HCT116 (cell line): ENCODE measurements at regions not wholly inside any gene's neighbourhood (a gene's known extent, or its start where the extent isn't known, plus 50 kb on each side); places are given as distances from the start of the nearest gene placed in this dataset.

Experiments
- ATAC-seq: fragments of 200-7000 bp; cut with Tn5 transposase; 2 replicates; pipeline ENCODE4 v1.9.1; 2020; ENCODE audit warnings: mild to moderate bottlenecking, moderate library complexity
- BruUV-seq: library from RNA; stranded (reverse); fragments of 400-500 nt; replicated peaks from 2 replicates; lab custom pipeline; 2021; lab: Mats Ljungman, UMichigan
- CTCF ChIA-PET: fragments of 300-600 bp; sonication (Branson Sonifier 250); formaldehyde crosslinking; loops from one replicate; lab custom pipeline; 2021; ENCODE audit warnings: antibody characterized with exemption; lab: Charles Lee
- POLR2A ChIA-PET: fragments of 300-600, 350-600 bp; sonication (Branson Sonifier 250); formaldehyde crosslinking; loops from one replicate; lab custom pipeline; 2021; ENCODE audit warnings: antibody characterized with exemption; lab: Charles Lee
- RAD21 ChIA-PET, 2 experiments: fragments of 300-600 bp; sonication (Branson Sonifier 250); formaldehyde crosslinking; loops; one replicate each; lab custom pipeline; 2023; ENCODE audit warnings: low total read pairs in 2 of 2; ENCODE audit not compliant: uncharacterized antibody in 2 of 2, unreplicated experiment in 2 of 2, low non-redundant PET in 1 of 2; lab: Charles Lee
- DNase-seq: peaks from one replicate; pipeline ENCODE4 v3.0.0-alpha.2; 2010; ENCODE audit warnings: low read depth, low spot score
- H2AFZ ChIP-seq: fragments of 200-600 bp; shearing (Covaris generic), sonication (generic); 2 replicates; pipeline ENCODE4 v1.6.1; 2017; ENCODE audit warnings: low read depth, mixed run types, mixed read lengths, antibody characterized with exemption, low read length; ENCODE audit not compliant: poor library complexity, severe bottlenecking
- H3K27ac ChIP-seq: 2 replicates; pipeline ENCODE4 v1.5.1; 2012; ENCODE audit warnings: low read depth, low read length
- H3K27me3 ChIP-seq: fragments of 200-600 bp; sonication (generic); 2 replicates; pipeline ENCODE4 v1.6.1; 2016; ENCODE audit warnings: mixed run types, low read length, mixed read lengths; ENCODE audit not compliant: insufficient read depth
- H3K36me3 ChIP-seq, 2 experiments: fragments of 200-500 bp in 1 of 2; fragments of 200-600 bp in 1 of 2; sonication (Bioruptor generic) in 1 of 2; sonication (generic) in 1 of 2; 2 replicates each; pipeline versions ENCODE4 v1.5.1 to v1.6.1; 2014 to 2016; ENCODE audit warnings: low read length in 2 of 2, inconsistent platforms in 1 of 2, mixed read lengths in 1 of 2, mixed run types in 1 of 2; ENCODE audit not compliant: insufficient read depth in 2 of 2, control insufficient read depth in 1 of 2
- H3K4me1 ChIP-seq, 2 experiments: fragments of 200-600 bp in 1 of 2; sonication (generic) in 1 of 2; 2 replicates each; pipeline versions ENCODE4 v1.5.1 to v1.6.1; 2012 to 2017; ENCODE audit warnings: low read length in 2 of 2, inconsistent platforms in 1 of 2, mild to moderate bottlenecking in 1 of 2, mixed read lengths in 1 of 2, mixed run types in 1 of 2, moderate library complexity in 1 of 2; ENCODE audit not compliant: insufficient read depth in 2 of 2, control insufficient read depth in 1 of 2
- H3K4me2 ChIP-seq: fragments of 200-600 bp; sonication (generic); 2 replicates; pipeline ENCODE4 v1.6.1; 2017; ENCODE audit warnings: mixed run types, low read length, mixed read lengths
- H3K4me3 ChIP-seq, 2 experiments: fragments of 200-600 bp in 1 of 2; sonication (generic) in 1 of 2; replicated peaks in 1 of 2; 2 replicates each; pipeline ENCODE4 v1.5.1; 2011 to 2016; ENCODE audit warnings: low read length in 2 of 2, control low read depth in 1 of 2, low read depth in 1 of 2, mild to moderate bottlenecking in 1 of 2, mixed read lengths in 1 of 2, mixed run types in 1 of 2
- H3K79me2 ChIP-seq: fragments of 200-600 bp; sonication (generic); 2 replicates; pipeline ENCODE4 v1.6.1; 2017; ENCODE audit warnings: mild to moderate bottlenecking, mixed run types, low read length, moderate library complexity, mixed read lengths; ENCODE audit not compliant: insufficient read depth
- H3K9ac ChIP-seq: fragments of 200-600 bp; sonication (generic); 2 replicates; pipeline ENCODE4 v1.6.1; 2016; ENCODE audit warnings: low read length, mixed read lengths
- H3K9me2 ChIP-seq: fragments of 200-600 bp; sonication (generic), shearing (Covaris generic); 2 replicates; pipeline ENCODE4 v1.6.1; 2017; ENCODE audit warnings: mixed run types, mild to moderate bottlenecking, moderate library complexity; ENCODE audit not compliant: insufficient read depth
- H3K9me3 ChIP-seq, 2 experiments: fragments of 200-500 bp in 1 of 2; fragments of 200-600 bp in 1 of 2; sonication (Bioruptor generic) in 1 of 2; sonication (generic) in 1 of 2; 2 replicates each; pipeline ENCODE4 v1.6.1; 2014 to 2017; ENCODE audit warnings: low read length in 2 of 2, mixed read lengths in 2 of 2, inconsistent platforms in 1 of 2, low read depth in 1 of 2, mild to moderate bottlenecking in 1 of 2, mixed run types in 1 of 2, moderate library complexity in 1 of 2; ENCODE audit not compliant: control insufficient read depth in 1 of 2, insufficient read depth in 1 of 2
- H4K20me1 ChIP-seq: fragments of 200-600 bp; sonication (generic), shearing (Covaris generic); 2 replicates; pipeline ENCODE4 v1.6.1; 2017; ENCODE audit warnings: mixed run types, mild to moderate bottlenecking, moderate library complexity; ENCODE audit not compliant: insufficient read depth
- CEBPB ChIP-seq: IDR thresholded peaks from 2 replicates; pipeline ENCODE4 v1.6.1; 2012; ENCODE audit warnings: low read depth
- ELF1 ChIP-seq: IDR thresholded peaks from 2 replicates; pipeline ENCODE4 v1.6.1; 2012; ENCODE audit warnings: low read depth, borderline replicate concordance
- EZH2phosphoT487 ChIP-seq: fragments of 200-600 bp; IDR thresholded peaks from 2 replicates; pipeline ENCODE4 v1.6.1; 2018; ENCODE audit warnings: antibody characterized with exemption, borderline replicate concordance
- JUND ChIP-seq: IDR thresholded peaks from 2 replicates; pipeline ENCODE4 v1.6.1; 2012
- POLR2A ChIP-seq: IDR thresholded peaks from 2 replicates; pipeline ENCODE4 v1.7.0; 2011; ENCODE audit warnings: borderline replicate concordance; ENCODE audit not compliant: insufficient read depth, insufficient read length; ENCODE audit errors: extremely low read depth
- POLR2AphosphoS5 ChIP-seq: IDR thresholded peaks from 2 replicates; pipeline ENCODE4 v1.6.1; 2011; ENCODE audit warnings: mild to moderate bottlenecking, low read depth, low read length, moderate library complexity
- SIN3A ChIP-seq: IDR thresholded peaks from 2 replicates; pipeline ENCODE4 v1.6.1; 2012; ENCODE audit warnings: low read depth
- SRF ChIP-seq: IDR thresholded peaks from 2 replicates; pipeline ENCODE4 v1.6.1; 2012; ENCODE audit warnings: low read depth
- TCF7L2 ChIP-seq: IDR thresholded peaks from 2 replicates; pipeline ENCODE4 v1.7.0; 2011; ENCODE audit warnings: borderline replicate concordance, inconsistent platforms; ENCODE audit not compliant: insufficient read depth, insufficient read length; ENCODE audit errors: extremely low read depth
- intact Hi-C: fragments of 100-400 bp; cut with micrococcal nuclease; formaldehyde crosslinking; loops from 2 replicates; pipeline ENCODE4 v1.10.0; 2022
- TF ChIP-seq, protein P1 (sequence below): IDR thresholded peaks from 2 replicates; pipeline ENCODE4 v1.6.1; 2012; ENCODE audit warnings: low read depth
- TF ChIP-seq, protein P2 (sequence below): IDR thresholded peaks from 2 replicates; pipeline ENCODE4 v1.6.1; 2012
- TF ChIP-seq, protein P3 (sequence below), 3 experiments: fragments of 200-600 bp in 1 of 3; sonication (generic) in 1 of 3; IDR thresholded peaks in 2 of 3; conservative IDR thresholded peaks in 1 of 3; 2 replicates each; pipeline ENCODE4 v1.5.1; 2012 to 2017; ENCODE audit warnings: low read depth in 2 of 3, low read length in 2 of 3, antibody characterized with exemption in 1 of 3, borderline replicate concordance in 1 of 3, control low read depth in 1 of 3, mild to moderate bottlenecking in 1 of 3, mixed read lengths in 1 of 3, mixed run types in 1 of 3, moderate library complexity in 1 of 3; ENCODE audit not compliant: insufficient read depth in 1 of 3

DNA sequence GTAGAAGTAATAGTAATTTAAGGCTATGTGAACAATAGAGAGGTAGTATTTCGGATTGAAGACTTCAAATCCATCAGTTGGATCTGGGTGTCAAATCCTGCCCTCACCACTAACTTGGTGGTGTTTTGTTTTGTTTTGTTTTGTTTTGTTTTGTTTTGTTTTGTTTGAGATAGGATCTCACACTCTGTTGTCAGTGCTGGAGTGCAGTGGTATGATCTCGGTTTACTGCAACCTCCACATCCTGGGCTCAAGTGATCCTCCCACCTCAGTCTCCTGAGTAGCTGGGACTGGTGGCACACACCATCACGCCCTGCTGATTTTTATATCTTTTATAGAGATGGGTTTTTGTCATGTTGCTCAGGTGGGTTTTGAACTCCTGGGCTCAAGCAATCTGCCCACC, 129.4 kb upstream of the ZNF217 start:
- Histone ChIP-seq H2AFZ (no peak overlapping the region), H3K79me2 (no peaks in the 10 kb centered on the region), H3K9ac (no peak overlapping the region), H3K4me1 (peaks cover 0 to 5% of the 10 kb centered on the region in 2 experiments; a peak in 1 of 4 replicates), H3K4me2 (no peak overlapping the region), H3K36me3 (no peaks in the 10 kb centered on the region), H3K9me3 (no peaks in the 10 kb centered on the region), H4K20me1 (no peaks in the 10 kb centered on the region), H3K4me3 (no peak overlapping the region), H3K9me2 (no peaks in the 10 kb centered on the region), H3K27me3 (no peaks in the 10 kb centered on the region), H3K27ac (no peak overlapping the region)
- no peak for TF ChIP-seq POLR2A
- TF ChIP-seq, protein P1, sequence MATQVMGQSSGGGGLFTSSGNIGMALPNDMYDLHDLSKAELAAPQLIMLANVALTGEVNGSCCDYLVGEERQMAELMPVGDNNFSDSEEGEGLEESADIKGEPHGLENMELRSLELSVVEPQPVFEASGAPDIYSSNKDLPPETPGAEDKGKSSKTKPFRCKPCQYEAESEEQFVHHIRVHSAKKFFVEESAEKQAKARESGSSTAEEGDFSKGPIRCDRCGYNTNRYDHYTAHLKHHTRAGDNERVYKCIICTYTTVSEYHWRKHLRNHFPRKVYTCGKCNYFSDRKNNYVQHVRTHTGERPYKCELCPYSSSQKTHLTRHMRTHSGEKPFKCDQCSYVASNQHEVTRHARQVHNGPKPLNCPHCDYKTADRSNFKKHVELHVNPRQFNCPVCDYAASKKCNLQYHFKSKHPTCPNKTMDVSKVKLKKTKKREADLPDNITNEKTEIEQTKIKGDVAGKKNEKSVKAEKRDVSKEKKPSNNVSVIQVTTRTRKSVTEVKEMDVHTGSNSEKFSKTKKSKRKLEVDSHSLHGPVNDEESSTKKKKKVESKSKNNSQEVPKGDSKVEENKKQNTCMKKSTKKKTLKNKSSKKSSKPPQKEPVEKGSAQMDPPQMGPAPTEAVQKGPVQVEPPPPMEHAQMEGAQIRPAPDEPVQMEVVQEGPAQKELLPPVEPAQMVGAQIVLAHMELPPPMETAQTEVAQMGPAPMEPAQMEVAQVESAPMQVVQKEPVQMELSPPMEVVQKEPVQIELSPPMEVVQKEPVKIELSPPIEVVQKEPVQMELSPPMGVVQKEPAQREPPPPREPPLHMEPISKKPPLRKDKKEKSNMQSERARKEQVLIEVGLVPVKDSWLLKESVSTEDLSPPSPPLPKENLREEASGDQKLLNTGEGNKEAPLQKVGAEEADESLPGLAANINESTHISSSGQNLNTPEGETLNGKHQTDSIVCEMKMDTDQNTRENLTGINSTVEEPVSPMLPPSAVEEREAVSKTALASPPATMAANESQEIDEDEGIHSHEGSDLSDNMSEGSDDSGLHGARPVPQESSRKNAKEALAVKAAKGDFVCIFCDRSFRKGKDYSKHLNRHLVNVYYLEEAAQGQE: no peak
- TF ChIP-seq ELF1: no peak
- TF ChIP-seq POLR2AphosphoS5: no peak
- TF ChIP-seq JUND: no peak
- TF ChIP-seq SIN3A: no peak
- no peak for TF ChIP-seq EZH2phosphoT487
- TF ChIP-seq TCF7L2: no peak
- TF ChIP-seq, protein P2, sequence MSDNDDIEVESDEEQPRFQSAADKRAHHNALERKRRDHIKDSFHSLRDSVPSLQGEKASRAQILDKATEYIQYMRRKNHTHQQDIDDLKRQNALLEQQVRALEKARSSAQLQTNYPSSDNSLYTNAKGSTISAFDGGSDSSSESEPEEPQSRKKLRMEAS: no peak
- no peak for TF ChIP-seq CEBPB
- TF ChIP-seq, protein P3, sequence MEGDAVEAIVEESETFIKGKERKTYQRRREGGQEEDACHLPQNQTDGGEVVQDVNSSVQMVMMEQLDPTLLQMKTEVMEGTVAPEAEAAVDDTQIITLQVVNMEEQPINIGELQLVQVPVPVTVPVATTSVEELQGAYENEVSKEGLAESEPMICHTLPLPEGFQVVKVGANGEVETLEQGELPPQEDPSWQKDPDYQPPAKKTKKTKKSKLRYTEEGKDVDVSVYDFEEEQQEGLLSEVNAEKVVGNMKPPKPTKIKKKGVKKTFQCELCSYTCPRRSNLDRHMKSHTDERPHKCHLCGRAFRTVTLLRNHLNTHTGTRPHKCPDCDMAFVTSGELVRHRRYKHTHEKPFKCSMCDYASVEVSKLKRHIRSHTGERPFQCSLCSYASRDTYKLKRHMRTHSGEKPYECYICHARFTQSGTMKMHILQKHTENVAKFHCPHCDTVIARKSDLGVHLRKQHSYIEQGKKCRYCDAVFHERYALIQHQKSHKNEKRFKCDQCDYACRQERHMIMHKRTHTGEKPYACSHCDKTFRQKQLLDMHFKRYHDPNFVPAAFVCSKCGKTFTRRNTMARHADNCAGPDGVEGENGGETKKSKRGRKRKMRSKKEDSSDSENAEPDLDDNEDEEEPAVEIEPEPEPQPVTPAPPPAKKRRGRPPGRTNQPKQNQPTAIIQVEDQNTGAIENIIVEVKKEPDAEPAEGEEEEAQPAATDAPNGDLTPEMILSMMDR (IDR thresholded peaks at IDR 0.05 in 2 of 3, conservative IDR thresholded peaks at IDR 0.05 in 1 of 3; ENCODE audit: borderline replicate concordance in 1 of 3, insufficient read depth in 1 of 3, low read depth in 2 of 3, low read length in 2 of 3): no peak
- no peak for TF ChIP-seq SRF
- ChIA-PET RAD21 (no interaction called here), POLR2A (no interaction called here), CTCF (no interaction called here)
- DNase-seq (no peak), ATAC-seq (no peak)
- BruUV-seq: no TSS peak
- intact Hi-C loops: no loop called here
